Dermis microvascular lymphatic vessel endothelial cell (primary cell): ENCODE measurements at regions not wholly inside any gene's neighbourhood (a gene's known extent, or its start where the extent isn't known, plus 50 kb on each side); places are given as distances from the start of the nearest gene placed in this dataset.

Source experiments
- DNase-seq, 2 donors: peaks; one replicate each; pipeline versions ENCODE4 v3.0.0 to v3.0.0-alpha.2; 2010; ENCODE audit warnings: low read depth in 2 of 2

- DNase-seq, result no peak
These were observed 160.5 kb downstream of the KLF13 start for GRCh38 chr15:31486906-31487695.

- peak in 1 of 2 donors; percentile 25 for DNase-seq
These were observed 161.3 kb downstream of the KLF13 start for GRCh38 chr15:31487811-31488436.

- peak; percentile 75 to 89 for DNase-seq
These were observed 162.0 kb downstream of the KLF13 start for GRCh38 chr15:31488437-31489204.

GRCh38 chr15:31489281-31489680 lies 162.6 kb downstream of the KLF13 start:
- no peak for DNase-seq

- peak; percentile 43 to 59 for DNase-seq
These were observed 163.4 kb downstream of the KLF13 start for GRCh38 chr15:31489801-31490646.

- no peak for DNase-seq
These were observed 168.2 kb downstream of the KLF13 start for GRCh38 chr15:31494786-31495185.

GRCh38 chr15:31495281-31495680 lies 168.6 kb downstream of the KLF13 start:
- DNase-seq, result no peak

- DNase-seq, result no peak
These were observed 171.2 kb downstream of the KLF13 start for GRCh38 chr15:31497838-31498237.

GRCh38 chr15:31498329-31498728 lies 171.7 kb downstream of the KLF13 start:
- DNase-seq, result no peak

- DNase-seq, result no peak
These were observed 172.1 kb downstream of the KLF13 start for GRCh38 chr15:31498756-31499155.

- no peak for DNase-seq
These were observed 172.8 kb downstream of the KLF13 start for GRCh38 chr15:31499236-31499952.

GRCh38 chr15:31499953-31500765 lies 173.5 kb downstream of the KLF13 start:
- no peak for DNase-seq

GRCh38 chr15:31500766-31501449 lies 174.3 kb downstream of the KLF13 start:
- no peak for DNase-seq

GRCh38 chr15:31501536-31502157 lies 175.0 kb downstream of the KLF13 start:
- DNase-seq, result no peak

GRCh38 chr15:31502541-31503229 lies 176.1 kb downstream of the KLF13 start:
- DNase-seq, result no peak

GRCh38 chr15:31503256-31503655 lies 176.6 kb downstream of the KLF13 start:
- no peak for DNase-seq

GRCh38 chr15:31503758-31504461 lies 177.3 kb downstream of the KLF13 start:
- no peak for DNase-seq

- no peak for DNase-seq
These were observed 177.8 kb downstream of the KLF13 start for GRCh38 chr15:31504462-31504839.
